Small intestine (tissue), 7 donors: ENCODE measurements at regions not wholly inside any gene's neighbourhood (a gene's known extent, or its start where the extent isn't known, plus 50 kb on each side); places are given as distances from the start of the nearest gene placed in this dataset.

ENCODE experiments used
- DNase-seq, 2 donors: peaks; one replicate each; pipeline versions ENCODE4 v3.0.0 to v3.0.0-alpha.2; 2013
- FAIRE-seq: peaks from 2 replicates; lab custom pipeline; 2012; peaks lifted over from hg19 to GRCh38; lab: Jason Lieb, UNC
- H3K27ac ChIP-seq, 3 donors: one replicate each; pipeline ENCODE4 v1.5.1; 2013; ENCODE audit warnings: low read length in 2 of 3, mild to moderate bottlenecking in 2 of 3, control low read depth in 1 of 3, inconsistent platforms in 1 of 3, low read depth in 1 of 3, moderate library complexity in 1 of 3
- H3K27me3 ChIP-seq, 3 donors: one replicate each; pipeline ENCODE4 v1.6.1; 2013; ENCODE audit warnings: low read length in 3 of 3, inconsistent platforms in 1 of 3; ENCODE audit not compliant: control insufficient read depth in 3 of 3, insufficient read depth in 3 of 3
- H3K36me3 ChIP-seq, 3 donors: one replicate each; pipeline ENCODE4 v1.6.1; 2013; ENCODE audit warnings: low read length in 3 of 3, inconsistent platforms in 1 of 3, low read depth in 1 of 3, mild to moderate bottlenecking in 1 of 3, moderate library complexity in 1 of 3; ENCODE audit not compliant: control insufficient read depth in 3 of 3, insufficient read depth in 2 of 3
- H3K4me1 ChIP-seq, 3 donors: one replicate each; pipeline ENCODE4 v1.6.1; 2013; ENCODE audit warnings: low read length in 2 of 3, inconsistent platforms in 1 of 3, low read depth in 1 of 3, mild to moderate bottlenecking in 1 of 3, moderate library complexity in 1 of 3; ENCODE audit not compliant: control insufficient read depth in 3 of 3, insufficient read depth in 2 of 3
- H3K4me3 ChIP-seq, 3 donors: one replicate each; pipeline ENCODE4 v1.5.1; 2013; ENCODE audit warnings: low read length in 3 of 3, control low read depth in 1 of 3, inconsistent platforms in 1 of 3, low read depth in 1 of 3, mild to moderate bottlenecking in 1 of 3, moderate library complexity in 1 of 3
- H3K9me3 ChIP-seq, 2 donors: one replicate each; pipeline ENCODE4 v1.6.1; 2013; ENCODE audit warnings: low read depth in 1 of 2, low read length in 1 of 2; ENCODE audit not compliant: control insufficient read depth in 2 of 2, insufficient read depth in 1 of 2
- WGBS, 3 donors: extraction: QIAGEN DNeasy Blood & Tissue Kit; methylation state at CpG; one replicate each; pipeline ENCODE4 v1.1.7; 2013; 5-methylcytosine and 5-hydroxymethylcytosine counted together
- donor health status: healthy with polysubstance abuse.
- donor health status: control.
- donor health status: control.
- donor health status: Bipolar disorder and iron deficiency.
- donor health status: healthy.

DNA sequence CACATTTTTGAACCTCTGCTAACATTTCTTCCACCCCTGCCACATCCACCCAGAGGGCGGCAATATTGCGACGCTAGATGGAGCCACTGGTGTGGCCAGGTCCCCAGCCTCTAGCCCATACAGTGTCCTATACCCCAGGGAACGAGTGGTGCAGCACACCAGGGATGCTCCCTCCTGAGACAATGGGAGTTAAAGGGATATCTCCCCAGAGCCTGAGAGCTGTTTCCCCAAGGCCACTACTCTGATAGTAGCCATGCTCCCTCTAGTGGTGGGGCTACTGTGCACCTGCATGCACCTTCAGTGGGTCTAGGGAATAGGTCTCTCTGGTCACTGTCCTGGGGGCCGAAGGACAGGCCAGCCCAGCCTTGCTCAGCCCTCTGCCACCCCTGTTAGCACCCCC is 336.4 kb upstream of the FSHR start:
- Histone ChIP-seq H3K9me3 (peaks cover 0 to 7% of the 10 kb centered on the region in 2 donors), H3K27me3 (no peaks in the 10 kb centered on the region), H3K36me3 (no peaks in the 10 kb centered on the region), H3K4me3 (no peak overlapping the region), H3K27ac (no peak overlapping the region), H3K4me1 (no peaks in the 10 kb centered on the region)
- WGBS, 3 donors, result 31 to 54% (median 35%) methylated on average over 5 of the region's 5 CpGs
- peak; percentile 3 to 20 for DNase-seq
- FAIRE-seq, result no peak

DNA sequence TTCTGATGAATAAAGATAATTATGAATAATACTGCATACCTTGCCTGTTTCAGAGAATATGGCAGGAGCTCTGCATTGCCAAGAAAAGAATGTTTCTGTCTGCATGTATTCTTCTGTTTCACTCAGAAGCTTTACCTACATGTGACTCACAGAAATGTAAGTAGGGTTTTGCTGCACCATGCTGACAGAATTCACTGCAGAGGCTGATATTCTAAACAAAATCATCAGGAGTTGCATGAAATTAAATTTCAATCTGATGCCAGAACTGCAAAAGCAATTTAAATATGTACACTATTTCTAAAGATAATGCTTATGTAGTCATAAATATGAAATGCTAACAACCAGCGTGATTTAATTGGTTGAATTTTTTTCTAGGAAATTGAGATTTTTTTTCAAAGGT is 332.8 kb upstream of the FSHR start:
- H3K27me3 ChIP-seq, result no peaks in the 10 kb centered on the region
- H3K36me3 ChIP-seq, result no peaks in the 10 kb centered on the region
- 65 to 80% (median 72%) methylated on average over 1 of the region's 1 CpG for WGBS, 3 donors
- FAIRE-seq, result no peak
- DNase-seq, result no peak
- no peak overlapping the region for H3K27ac ChIP-seq
- H3K4me1 ChIP-seq, result no peaks in the 10 kb centered on the region
- H3K4me3 ChIP-seq, result no peak overlapping the region
- H3K9me3 ChIP-seq, result peaks cover 0 to 7% of the 10 kb centered on the region in 2 donors

- no peaks in the 10 kb centered on the region for H3K27me3 ChIP-seq
- no peak overlapping the region for H3K4me3 ChIP-seq
- 62 to 67% (median 63%) methylated on average over 1 of the region's 1 CpG for WGBS, 3 donors
- no peak for FAIRE-seq
- DNase-seq, result no peak
- no peaks in the 10 kb centered on the region for H3K4me1 ChIP-seq
- no peak overlapping the region for H3K27ac ChIP-seq
- H3K9me3 ChIP-seq, result peaks cover 0 to 3% of the 10 kb centered on the region in 2 donors
- no peaks in the 10 kb centered on the region for H3K36me3 ChIP-seq
Measured at GRCh38 chr2:49480520-49480919, 326.2 kb upstream of the FSHR start.

DNA sequence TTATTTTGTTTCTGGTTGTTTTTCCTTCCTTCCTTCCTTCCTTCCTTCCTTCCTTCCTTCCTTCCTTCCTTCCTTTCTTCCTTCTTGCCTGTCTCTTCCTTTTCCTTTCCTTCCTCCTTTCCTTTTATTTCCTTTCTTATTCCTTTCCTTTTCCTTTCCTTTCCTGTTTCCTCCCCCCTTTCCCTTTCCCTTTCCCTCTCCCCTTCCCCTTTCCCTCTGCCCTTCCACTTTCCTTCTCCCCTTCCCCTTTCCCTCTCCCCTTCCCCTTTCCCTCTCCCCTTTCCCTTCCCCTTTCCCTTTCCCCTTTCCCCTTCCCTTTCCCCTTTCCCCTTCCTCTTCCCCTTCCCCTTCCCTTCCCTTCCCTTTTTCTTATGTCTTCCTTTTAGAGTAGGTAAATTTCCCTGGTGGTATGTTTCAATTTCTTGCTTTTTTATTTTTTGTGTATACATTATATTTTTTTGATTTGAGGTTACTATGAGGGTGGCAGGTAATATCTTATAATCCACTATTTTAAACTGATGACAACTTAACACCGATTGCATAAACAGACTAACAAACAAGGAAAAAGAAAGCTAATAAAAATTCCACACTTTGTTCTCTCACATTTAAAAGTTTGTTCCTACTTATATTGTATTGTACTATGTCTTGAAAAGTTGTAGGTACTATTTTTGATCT is 311.0 kb upstream of the FSHR start:
- WGBS, 3 donors, result 75 to 89% (median 88%) methylated on average over 1 of the region's 1 CpG
- no peaks in the 10 kb centered on the region for H3K4me1 ChIP-seq
- no peak overlapping the region for H3K27ac ChIP-seq
- no peak for FAIRE-seq
- H3K36me3 ChIP-seq, result no peaks in the 10 kb centered on the region
- no peak for DNase-seq
- H3K4me3 ChIP-seq, result no peak overlapping the region
- no peaks in the 10 kb centered on the region for H3K27me3 ChIP-seq
- H3K9me3 ChIP-seq, result no peaks in the 10 kb centered on the region

- no peaks in the 10 kb centered on the region for H3K9me3 ChIP-seq
- FAIRE-seq, result no peak
- no peaks in the 10 kb centered on the region for H3K27me3 ChIP-seq
- H3K36me3 ChIP-seq, result no peaks in the 10 kb centered on the region
- H3K4me3 ChIP-seq, result no peak overlapping the region
- H3K4me1 ChIP-seq, result no peaks in the 10 kb centered on the region
- H3K27ac ChIP-seq, result no peak overlapping the region
- WGBS, 3 donors, result 65 to 70% (median 70%) methylated on average over 3 of the region's 3 CpGs
- no peak for DNase-seq
Measured at GRCh38 chr2:49459314-49459993, 305.1 kb upstream of the FSHR start.

- Histone ChIP-seq H3K36me3 (no peaks in the 10 kb centered on the region), H3K27me3 (no peaks in the 10 kb centered on the region), H3K4me1 (no peaks in the 10 kb centered on the region), H3K27ac (no peak overlapping the region), H3K4me3 (no peak overlapping the region), H3K9me3 (no peaks in the 10 kb centered on the region)
- no peak for DNase-seq
- FAIRE-seq, result no peak
- 35 to 64% (median 45%) methylated on average over 3 of the region's 3 CpGs for WGBS, 3 donors
Measured at GRCh38 chr2:49444005-49444404, 289.7 kb upstream of the FSHR start.

DNA sequence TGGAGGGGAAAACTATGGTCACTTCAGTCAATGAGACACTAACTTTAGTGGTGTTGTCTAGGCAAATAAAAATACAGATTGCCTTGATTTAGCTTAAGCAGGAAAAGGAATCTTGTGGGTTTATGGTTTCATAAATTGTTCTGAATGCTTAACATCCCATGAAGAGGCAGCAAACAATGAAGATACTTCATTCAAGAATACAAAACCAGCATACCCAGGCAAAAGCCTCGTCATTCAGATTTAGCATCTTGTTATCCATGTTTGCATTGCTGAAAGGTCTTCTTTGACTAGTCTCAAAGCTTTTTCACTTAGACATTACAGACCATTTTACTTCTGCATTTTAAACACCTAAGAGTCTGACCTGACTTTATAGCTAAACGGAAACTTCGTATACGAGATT is 272.7 kb upstream of the FSHR start:
- H3K4me1 ChIP-seq, result no peaks in the 10 kb centered on the region
- no peak for FAIRE-seq
- WGBS, 3 donors, result 33 to 44% (median 43%) methylated on average over 4 of the region's 4 CpGs

DNA sequence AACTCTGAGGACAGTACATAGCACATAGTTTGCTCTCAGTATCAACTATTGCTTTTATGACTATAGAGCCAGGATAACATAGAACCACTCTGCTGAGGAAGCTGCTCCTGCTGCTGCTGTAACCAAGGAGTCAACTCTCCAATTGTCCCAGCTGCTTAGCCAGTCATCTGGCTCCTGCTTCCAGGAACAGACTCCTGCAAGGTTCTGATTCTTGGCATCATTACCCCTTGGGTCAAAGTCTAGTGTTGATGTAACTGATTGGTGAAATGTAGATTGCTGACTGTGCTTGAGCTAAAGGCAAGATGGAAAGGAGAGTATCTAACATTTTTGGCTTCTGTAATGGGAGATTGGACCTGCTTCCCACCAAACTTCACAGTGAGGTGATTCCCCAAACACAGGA is 261.9 kb upstream of the FSHR start:
- no peaks in the 10 kb centered on the region for H3K4me1 ChIP-seq
- no peaks in the 10 kb centered on the region for H3K9me3 ChIP-seq
- no peak overlapping the region for H3K27ac ChIP-seq
- H3K27me3 ChIP-seq, result no peaks in the 10 kb centered on the region
- DNase-seq (peak; percentile 1 to 48), FAIRE-seq (no peak)
- no peak overlapping the region for H3K4me3 ChIP-seq
- no peaks in the 10 kb centered on the region for H3K36me3 ChIP-seq

More for the DNA sequence above, 272.7 kb upstream of the FSHR start:
- Histone ChIP-seq H3K36me3 (no peaks in the 10 kb centered on the region), H3K27me3 (no peaks in the 10 kb centered on the region), H3K9me3 (peaks cover 0 to 2% of the 10 kb centered on the region in 2 donors), H3K27ac (no peak overlapping the region), H3K4me3 (no peak overlapping the region)
- DNase-seq, result no peak
